IPS-15b (cell line): ENCODE measurements at regions not wholly inside any gene's neighbourhood (a gene's known extent, or its start where the extent isn't known, plus 50 kb on each side); places are given as distances from the start of the nearest gene placed in this dataset.
"Not testable (repeated sequence)": the region's sequence is repeated elsewhere in the genome, so short reads cannot be mapped to it uniquely, and the experiment has no call there.

Source experiments
- H3K27me3 ChIP-seq: one replicate; pipeline ENCODE4 v1.6.1; 2013; ENCODE audit warnings: low read length; ENCODE audit not compliant: control insufficient read depth, insufficient read depth
- H3K36me3 ChIP-seq: one replicate; pipeline ENCODE4 v1.6.1; 2013; ENCODE audit warnings: low read length; ENCODE audit not compliant: control insufficient read depth, insufficient read depth
- H3K4me1 ChIP-seq: one replicate; pipeline ENCODE4 v1.6.1; 2013; ENCODE audit warnings: mild to moderate bottlenecking, low read length; ENCODE audit not compliant: control insufficient read depth, insufficient read depth
- H3K4me3 ChIP-seq: one replicate; pipeline ENCODE4 v1.5.1; 2013; ENCODE audit warnings: low read depth, low read length
- H3K9ac ChIP-seq: one replicate; pipeline ENCODE4 v1.6.1; 2013; ENCODE audit warnings: low read depth, mild to moderate bottlenecking, low read length
- H3K9me3 ChIP-seq: one replicate; pipeline ENCODE4 v1.6.1; 2013; ENCODE audit warnings: mild to moderate bottlenecking, low read length; ENCODE audit not compliant: control insufficient read depth, insufficient read depth

- H3K9ac ChIP-seq, H3K36me3 ChIP-seq, H3K27me3 ChIP-seq, H3K9me3 ChIP-seq, H3K4me1 ChIP-seq, H3K4me3 ChIP-seq: not testable (repeated sequence)
Measured at GRCh38 chr21:13827666-13828065, 218.1 kb downstream of the POTED start.

- Histone ChIP-seq H3K9ac (no peak overlapping the region), H3K4me3 (no peak overlapping the region), H3K4me1 (no peaks in the 10 kb centered on the region), H3K27me3 (no peaks in the 10 kb centered on the region), H3K9me3 (no peaks in the 10 kb centered on the region), H3K36me3 (no peaks in the 10 kb centered on the region)
Measured at GRCh38 chr21:13827201-13827600, 217.6 kb downstream of the POTED start.

- not testable (repeated sequence) for H3K9ac ChIP-seq, H3K4me3 ChIP-seq, H3K36me3 ChIP-seq, H3K9me3 ChIP-seq, H3K27me3 ChIP-seq, H3K4me1 ChIP-seq
Measured at GRCh38 chr21:13826511-13826910, 216.9 kb downstream of the POTED start.

GRCh38 chr21:13825218-13825778 is 215.7 kb downstream of the POTED start:
- not testable (repeated sequence) for H3K9ac ChIP-seq, H3K4me1 ChIP-seq, H3K9me3 ChIP-seq, H3K4me3 ChIP-seq, H3K36me3 ChIP-seq, H3K27me3 ChIP-seq

GRCh38 chr21:13820286-13820685 is 210.7 kb downstream of the POTED start:
- H3K27me3 ChIP-seq, H3K9me3 ChIP-seq, H3K36me3 ChIP-seq, H3K9ac ChIP-seq, H3K4me1 ChIP-seq, H3K4me3 ChIP-seq: not testable (repeated sequence)

- not testable (repeated sequence) for H3K4me3 ChIP-seq, H3K4me1 ChIP-seq, H3K27me3 ChIP-seq
Measured at GRCh38 chr21:13812191-13812590, 202.6 kb downstream of the POTED start.

GRCh38 chr21:13810559-13810958 is 201.0 kb downstream of the POTED start:
- H3K9ac ChIP-seq, H3K36me3 ChIP-seq, H3K9me3 ChIP-seq, H3K27me3 ChIP-seq, H3K4me1 ChIP-seq, H3K4me3 ChIP-seq: not testable (repeated sequence)

More at GRCh38 chr21:13812191-13812590, 202.6 kb downstream of the POTED start:
- H3K9me3 ChIP-seq, H3K36me3 ChIP-seq, H3K9ac ChIP-seq: not testable (repeated sequence)

GRCh38 chr21:13806444-13806843 is 196.9 kb downstream of the POTED start:
- not testable (repeated sequence) for H3K4me1 ChIP-seq, H3K27me3 ChIP-seq, H3K36me3 ChIP-seq, H3K9me3 ChIP-seq, H3K9ac ChIP-seq, H3K4me3 ChIP-seq

GRCh38 chr21:13802757-13803156 is 193.2 kb downstream of the POTED start:
- not testable (repeated sequence) for H3K4me3 ChIP-seq, H3K4me1 ChIP-seq, H3K9me3 ChIP-seq, H3K36me3 ChIP-seq, H3K9ac ChIP-seq, H3K27me3 ChIP-seq
